GM12878 (cell line): ENCODE measurements at regions not wholly inside any gene's neighbourhood (a gene's known extent, or its start where the extent isn't known, plus 50 kb on each side); places are given as distances from the start of the nearest gene placed in this dataset.

ENCODE experiments used
- ATAC-seq: fragments of 200-7000 bp; cut with Tn5 transposase; 3 replicates; pipeline ENCODE4 v1.9.1; 2020; ENCODE audit warnings: mild to moderate bottlenecking, moderate library complexity
- BruUV-seq: library from RNA; stranded (reverse); fragments of 400-500 nt; replicated peaks from 2 replicates; lab custom pipeline; 2021; lab: Mats Ljungman, UMichigan
- CTCF ChIA-PET: fragments of 300-600 bp; sonication (Branson Sonifier 250); formaldehyde crosslinking; extraction: SDS; loops from one replicate; lab custom pipeline; 2021; ENCODE audit warnings: inconsistent platforms; lab: Yijun Ruan, JAX
- POLR2A ChIA-PET: fragments of 350-600 bp; formaldehyde crosslinking; extraction: SDS; loops from one replicate; lab custom pipeline; 2021; ENCODE audit warnings: inconsistent platforms; lab: Charles Lee
- RAD21 ChIA-PET: fragments of 300-600 bp; sonication (Branson Sonifier 250); formaldehyde crosslinking; loops from one replicate; lab custom pipeline; 2023; ENCODE audit warnings: antibody characterized with exemption; ENCODE audit not compliant: unreplicated experiment; lab: Charles Lee
- SMC1A ChIA-PET: fragments of 300-600 bp; sonication (Branson Sonifier 250); formaldehyde crosslinking; loops from one replicate; lab custom pipeline; 2023; ENCODE audit not compliant: unreplicated experiment, uncharacterized antibody; lab: Charles Lee
- DNase-seq: peaks from one replicate; pipeline ENCODE4 v3.0.0-alpha.2; 2011; ENCODE audit warnings: low read depth, low spot score
- FAIRE-seq: peaks from 3 replicates; lab custom pipeline; 2011; peaks lifted over from hg19 to GRCh38; lab: Jason Lieb, UNC
- H2AFZ ChIP-seq: 2 replicates; pipeline ENCODE4 v1.6.0; 2011; ENCODE audit warnings: low read depth, low read length, control low read depth; ENCODE audit not compliant: control insufficient read depth
- H3K27ac ChIP-seq: 2 replicates; pipeline ENCODE4 v1.5.1; 2011; ENCODE audit warnings: control low read depth; ENCODE audit not compliant: control insufficient read depth, insufficient read depth
- H3K27me3 ChIP-seq, 2 experiments: replicated peaks in 1 of 2; 2 replicates each; pipeline versions ENCODE4 v1.6.0 to v1.6.1; 2011; ENCODE audit warnings: low read length in 1 of 2; ENCODE audit not compliant: control insufficient read depth in 2 of 2, insufficient read depth in 2 of 2
- H3K36me3 ChIP-seq, 2 experiments: 2 replicates each; pipeline ENCODE4 v1.5.1; 2011; ENCODE audit warnings: low read length in 1 of 2; ENCODE audit not compliant: control insufficient read depth in 2 of 2, insufficient read depth in 2 of 2
- H3K4me1 ChIP-seq: 2 replicates; pipeline ENCODE4 v1.6.1; 2011; ENCODE audit warnings: mild to moderate bottlenecking, low read length, moderate library complexity, mixed read lengths; ENCODE audit not compliant: control insufficient read depth, insufficient read depth
- H3K4me2 ChIP-seq: 2 replicates; pipeline ENCODE4 v1.6.0; 2011; ENCODE audit warnings: control low read depth; ENCODE audit not compliant: control insufficient read depth, insufficient read depth
- H3K4me3 ChIP-seq: fragments of 200-600 bp; sonication (generic); 2 replicates; pipeline ENCODE4 v1.5.1; 2016
- H3K79me2 ChIP-seq: 2 replicates; pipeline ENCODE4 v1.6.0; 2011; ENCODE audit warnings: low read length; ENCODE audit not compliant: control insufficient read depth, insufficient read depth
- H3K9ac ChIP-seq: 2 replicates; pipeline ENCODE4 v1.8.0; 2011; ENCODE audit warnings: low read length, control low read depth, mixed read lengths; ENCODE audit not compliant: control insufficient read depth, insufficient read depth
- H3K9me3 ChIP-seq: replicated peaks from 3 replicates; pipeline ENCODE4 v1.5.1; 2011; ENCODE audit warnings: mild to moderate bottlenecking, low read length; ENCODE audit not compliant: control insufficient read depth, insufficient read depth
- H4K20me1 ChIP-seq: 2 replicates; pipeline ENCODE4 v1.6.0; 2011; ENCODE audit not compliant: control insufficient read depth, insufficient read depth
- EP300 ChIP-seq, 2 experiments: fragments of 150-350 bp in 1 of 2; IDR thresholded peaks; 2 replicates each; pipeline ENCODE4 v1.6.1; 2011 to 2012; ENCODE audit warnings: low read depth in 2 of 2, low read length in 2 of 2, borderline replicate concordance in 1 of 2, improper control_type of control experiment in 1 of 2, inconsistent platforms in 1 of 2; ENCODE audit not compliant: control insufficient read depth in 1 of 2
- MEF2B ChIP-seq: fragments of 450-650 bp; IDR thresholded peaks from 2 replicates; pipeline ENCODE4 v1.6.1; 2018; ENCODE audit warnings: mild to moderate bottlenecking, moderate library complexity; ENCODE audit not compliant: partially characterized antibody, poor library complexity, severe bottlenecking
- NFYB ChIP-seq: IDR thresholded peaks from 2 replicates; pipeline ENCODE4 v1.6.1; 2011; ENCODE audit warnings: low read depth, mild to moderate bottlenecking, low read length, improper control_type of control experiment, moderate library complexity; ENCODE audit not compliant: insufficient read depth
- NR2F1 ChIP-seq: fragments of 450-650 bp; conservative IDR thresholded peaks from 2 replicates; pipeline ENCODE4 v1.6.1; 2017; ENCODE audit warnings: mild to moderate bottlenecking
- RELB ChIP-seq: fragments of 450-650 bp; IDR thresholded peaks from 2 replicates; pipeline ENCODE4 v1.6.1; 2017; ENCODE audit warnings: low read depth, mild to moderate bottlenecking, moderate library complexity
- SPI1 ChIP-seq: IDR thresholded peaks from 2 replicates; pipeline ENCODE4 v1.6.1; 2011; ENCODE audit warnings: low read depth, mild to moderate bottlenecking, low read length, moderate library complexity, borderline replicate concordance; ENCODE audit not compliant: insufficient read depth
- ZBTB4 ChIP-seq: fragments of 450-650 bp; formaldehyde crosslinking; IDR thresholded peaks from 2 replicates; pipeline ENCODE4 v1.4.0; 2022; ENCODE audit warnings: mild to moderate bottlenecking, moderate library complexity
- WGBS: methylation state at CpG from one replicate; pipeline ENCODE4 v1.1.6; 2016; ENCODE audit warnings: low lambda C conversion rate; ENCODE audit not compliant: insufficient replicate concordance, insufficient coverage; ENCODE audit errors: missing lambda C conversion rate; 5-methylcytosine and 5-hydroxymethylcytosine counted together
- in situ Hi-C: fragments of 300-500 bp; cut with MboI; formaldehyde crosslinking; loops from 9 replicates; pipeline ENCODE4 v1.14.3; 2018; ENCODE audit warnings: mixed read lengths
- intact Hi-C: fragments of 100-400 bp; cut with micrococcal nuclease; formaldehyde crosslinking; loops from one replicate; pipeline ENCODE4 v1.14.2; 2022; ENCODE audit not compliant: unreplicated experiment
- TF ChIP-seq, protein P1 (sequence below): fragments of 450-650 bp; IDR thresholded peaks from 2 replicates; pipeline ENCODE4 v1.6.1; 2018; ENCODE audit warnings: mild to moderate bottlenecking, low read depth, moderate library complexity; ENCODE audit not compliant: partially characterized antibody
- TF ChIP-seq, protein P2 (sequence below): fragments of 150-350 bp; IDR thresholded peaks from 2 replicates; pipeline ENCODE4 v1.6.1; 2016; ENCODE audit warnings: low read depth, low read length

- Histone ChIP-seq H3K4me2 (no peak overlapping the region), H2AFZ (no peak overlapping the region), H3K36me3 (no peaks in the 10 kb centered on the region), H3K4me3 (no peak overlapping the region), H3K27me3 (no peaks in the 10 kb centered on the region), H3K9ac (no peak overlapping the region), H3K4me1 (no peaks in the 10 kb centered on the region), H3K9me3 (no peaks in the 10 kb centered on the region), H4K20me1 (no peaks in the 10 kb centered on the region), H3K79me2 (no peaks in the 10 kb centered on the region), H3K27ac (no peak overlapping the region)
- intact Hi-C loops (no loop called here), in situ Hi-C loops (no loop called here)
- POLR2A ChIA-PET = no interaction called here
- WGBS = 26% methylated on average over 8 of the region's 8 CpGs
- SMC1A ChIA-PET = interaction anchor here (1.1 to 2.1 kb wide), 3 partner anchors 14 to 35 kb away, joined by 3 to 7 read pairs (median 6); no protein-coding TSS in a partner anchor
- ATAC-seq (no peak), DNase-seq (no peak), FAIRE-seq (no peak)
- CTCF ChIA-PET = interaction anchor here (0.8 kb wide), 1 partner anchor 14 kb away, joined by 3 read pairs; no protein-coding TSS in a partner anchor
- RAD21 ChIA-PET = interaction anchor here (1.3 kb wide), 1 partner anchor 14 kb away, joined by 3 read pairs; no protein-coding TSS in a partner anchor
- BruUV-seq = no TSS peak
- no peak for TF ChIP-seq SPI1
- TF ChIP-seq, protein P1, sequence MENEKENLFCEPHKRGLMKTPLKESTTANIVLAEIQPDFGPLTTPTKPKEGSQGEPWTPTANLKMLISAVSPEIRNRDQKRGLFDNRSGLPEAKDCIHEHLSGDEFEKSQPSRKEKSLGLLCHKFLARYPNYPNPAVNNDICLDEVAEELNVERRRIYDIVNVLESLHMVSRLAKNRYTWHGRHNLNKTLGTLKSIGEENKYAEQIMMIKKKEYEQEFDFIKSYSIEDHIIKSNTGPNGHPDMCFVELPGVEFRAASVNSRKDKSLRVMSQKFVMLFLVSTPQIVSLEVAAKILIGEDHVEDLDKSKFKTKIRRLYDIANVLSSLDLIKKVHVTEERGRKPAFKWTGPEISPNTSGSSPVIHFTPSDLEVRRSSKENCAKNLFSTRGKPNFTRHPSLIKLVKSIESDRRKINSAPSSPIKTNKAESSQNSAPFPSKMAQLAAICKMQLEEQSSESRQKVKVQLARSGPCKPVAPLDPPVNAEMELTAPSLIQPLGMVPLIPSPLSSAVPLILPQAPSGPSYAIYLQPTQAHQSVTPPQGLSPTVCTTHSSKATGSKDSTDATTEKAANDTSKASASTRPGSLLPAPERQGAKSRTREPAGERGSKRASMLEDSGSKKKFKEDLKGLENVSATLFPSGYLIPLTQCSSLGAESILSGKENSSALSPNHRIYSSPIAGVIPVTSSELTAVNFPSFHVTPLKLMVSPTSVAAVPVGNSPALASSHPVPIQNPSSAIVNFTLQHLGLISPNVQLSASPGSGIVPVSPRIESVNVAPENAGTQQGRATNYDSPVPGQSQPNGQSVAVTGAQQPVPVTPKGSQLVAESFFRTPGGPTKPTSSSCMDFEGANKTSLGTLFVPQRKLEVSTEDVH = no peak
- no peak for TF ChIP-seq EP300 (IDR thresholded peaks at IDR 0.05; ENCODE audit: borderline replicate concordance in 1 of 2, control insufficient read depth in 1 of 2, low read depth in 2 of 2, low read length in 2 of 2)
- TF ChIP-seq ZBTB4 (CRISPR knock-in tag) = no peak
- TF ChIP-seq NFYB = no peak
- no peak for TF ChIP-seq MEF2B
- TF ChIP-seq NR2F1 = no peak
- TF ChIP-seq, protein P2, sequence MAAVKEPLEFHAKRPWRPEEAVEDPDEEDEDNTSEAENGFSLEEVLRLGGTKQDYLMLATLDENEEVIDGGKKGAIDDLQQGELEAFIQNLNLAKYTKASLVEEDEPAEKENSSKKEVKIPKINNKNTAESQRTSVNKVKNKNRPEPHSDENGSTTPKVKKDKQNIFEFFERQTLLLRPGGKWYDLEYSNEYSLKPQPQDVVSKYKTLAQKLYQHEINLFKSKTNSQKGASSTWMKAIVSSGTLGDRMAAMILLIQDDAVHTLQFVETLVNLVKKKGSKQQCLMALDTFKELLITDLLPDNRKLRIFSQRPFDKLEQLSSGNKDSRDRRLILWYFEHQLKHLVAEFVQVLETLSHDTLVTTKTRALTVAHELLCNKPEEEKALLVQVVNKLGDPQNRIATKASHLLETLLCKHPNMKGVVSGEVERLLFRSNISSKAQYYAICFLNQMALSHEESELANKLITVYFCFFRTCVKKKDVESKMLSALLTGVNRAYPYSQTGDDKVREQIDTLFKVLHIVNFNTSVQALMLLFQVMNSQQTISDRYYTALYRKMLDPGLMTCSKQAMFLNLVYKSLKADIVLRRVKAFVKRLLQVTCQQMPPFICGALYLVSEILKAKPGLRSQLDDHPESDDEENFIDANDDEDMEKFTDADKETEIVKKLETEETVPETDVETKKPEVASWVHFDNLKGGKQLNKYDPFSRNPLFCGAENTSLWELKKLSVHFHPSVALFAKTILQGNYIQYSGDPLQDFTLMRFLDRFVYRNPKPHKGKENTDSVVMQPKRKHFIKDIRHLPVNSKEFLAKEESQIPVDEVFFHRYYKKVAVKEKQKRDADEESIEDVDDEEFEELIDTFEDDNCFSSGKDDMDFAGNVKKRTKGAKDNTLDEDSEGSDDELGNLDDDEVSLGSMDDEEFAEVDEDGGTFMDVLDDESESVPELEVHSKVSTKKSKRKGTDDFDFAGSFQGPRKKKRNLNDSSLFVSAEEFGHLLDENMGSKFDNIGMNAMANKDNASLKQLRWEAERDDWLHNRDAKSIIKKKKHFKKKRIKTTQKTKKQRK = no peak
- TF ChIP-seq RELB = no peak
Observed at GRCh38 chr16:76819226-76819916, 371.6 kb upstream of the MON1B start.
